ENCODE measurements at regions not wholly inside any gene's neighbourhood (a gene's known extent, or its start where the extent isn't known, plus 50 kb on each side); places are given as distances from the start of the nearest gene placed in this dataset.

GRCh38 chr6:91088976-91089375 lies 502.1 kb upstream of the MAP3K7 start:
- FAIRE-seq = no peak
- CTCF ChIA-PET (ENCODE audit: partially characterized antibody) = interaction anchor here (0.7 kb wide), 1 partner anchor 189 kb away, joined by 3 read pairs; no protein-coding TSS in a partner anchor
- TF ChIP-seq FOSL1 (IDR thresholded peaks at IDR 0.05; ENCODE audit: insufficient read depth, low read depth, low read length) (no peak), SIN3A (conservative IDR thresholded peaks at IDR 0.05 in 1 of 2, IDR thresholded peaks at IDR 0.05 in 1 of 2; ENCODE audit: low read depth in 1 of 2, low read length in 2 of 2) (no peak), POLR2A (IDR thresholded peaks at IDR 0.05; ENCODE audit: control extremely low read depth in 1 of 2, low read depth in 2 of 2, low read length in 2 of 2) (no peak), KDM4A (IDR thresholded peaks at IDR 0.05; ENCODE audit: low read depth, low read length, severe bottlenecking) (no peak), CREB1 (IDR thresholded peaks at IDR 0.05) (no peak), HDAC6 (IDR thresholded peaks at IDR 0.05; ENCODE audit: low read depth, low read length) (no peak), RBBP5 (IDR thresholded peaks at IDR 0.05; ENCODE audit: borderline replicate concordance, low read depth, low read length) (no peak), SP2 (IDR thresholded peaks at IDR 0.05; ENCODE audit: low read length) (no peak), NANOG (IDR thresholded peaks at IDR 0.05; ENCODE audit: insufficient read depth, low read depth, low read length, poor library complexity, severe bottlenecking) (no peak), CBX5 (IDR thresholded peaks at IDR 0.05; ENCODE audit: low read depth, low read length) (no peak), EP300 (IDR thresholded peaks at IDR 0.05; ENCODE audit: borderline replicate concordance in 1 of 2, low read depth in 2 of 2, low read length in 2 of 2) (no peak)
- TF ChIP-seq, protein P1, sequence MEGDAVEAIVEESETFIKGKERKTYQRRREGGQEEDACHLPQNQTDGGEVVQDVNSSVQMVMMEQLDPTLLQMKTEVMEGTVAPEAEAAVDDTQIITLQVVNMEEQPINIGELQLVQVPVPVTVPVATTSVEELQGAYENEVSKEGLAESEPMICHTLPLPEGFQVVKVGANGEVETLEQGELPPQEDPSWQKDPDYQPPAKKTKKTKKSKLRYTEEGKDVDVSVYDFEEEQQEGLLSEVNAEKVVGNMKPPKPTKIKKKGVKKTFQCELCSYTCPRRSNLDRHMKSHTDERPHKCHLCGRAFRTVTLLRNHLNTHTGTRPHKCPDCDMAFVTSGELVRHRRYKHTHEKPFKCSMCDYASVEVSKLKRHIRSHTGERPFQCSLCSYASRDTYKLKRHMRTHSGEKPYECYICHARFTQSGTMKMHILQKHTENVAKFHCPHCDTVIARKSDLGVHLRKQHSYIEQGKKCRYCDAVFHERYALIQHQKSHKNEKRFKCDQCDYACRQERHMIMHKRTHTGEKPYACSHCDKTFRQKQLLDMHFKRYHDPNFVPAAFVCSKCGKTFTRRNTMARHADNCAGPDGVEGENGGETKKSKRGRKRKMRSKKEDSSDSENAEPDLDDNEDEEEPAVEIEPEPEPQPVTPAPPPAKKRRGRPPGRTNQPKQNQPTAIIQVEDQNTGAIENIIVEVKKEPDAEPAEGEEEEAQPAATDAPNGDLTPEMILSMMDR (IDR thresholded peaks at IDR 0.05; ENCODE audit: control extremely low read depth in 1 of 3, insufficient read depth in 1 of 3, low read depth in 1 of 3, low read length in 3 of 3) = no peak

More at GRCh38 chr6:91088976-91089375, 502.1 kb upstream of the MAP3K7 start:
- Histone ChIP-seq H2AFZ (ENCODE audit: low read length) (no peak overlapping the region), H3K56ac (replicated peaks; ENCODE audit: insufficient read length, low read depth, low read length) (no peak overlapping the region), H2BK20ac (ENCODE audit: low read length) (0 out of 2 replicates have a peak overlapping the region, but pooled peaks have one; percentile 73), H3K27me3 (replicated peaks in 1 of 4; ENCODE audit: control insufficient read depth in 3 of 4, extremely low read depth in 1 of 4, insufficient read depth in 3 of 4, low read length in 3 of 4) (no peaks in the 10 kb centered on the region), H4K91ac (replicated peaks; ENCODE audit: insufficient read length, low read length) (no peak overlapping the region), H3K4ac (replicated peaks; ENCODE audit: insufficient read length, low read depth, low read length) (no peak overlapping the region), H3K18ac (ENCODE audit: extremely low read depth, low read length) (no peak overlapping the region; the same call in 1 of the 2 replicates), H3K23ac (ENCODE audit: insufficient read length) (no peak overlapping the region), H3K79me1 (ENCODE audit: low read depth, low read length) (no peaks in the 10 kb centered on the region), H2BK12ac (ENCODE audit: low read depth, low read length) (0 out of 2 replicates have a peak overlapping the region, but pooled peaks have one; percentile 18), H3K9ac (replicated peaks in 1 of 4; ENCODE audit: extremely low read depth in 1 of 4, low read depth in 3 of 4, low read length in 3 of 4) (no peak overlapping the region), H4K5ac (ENCODE audit: insufficient read length, low read depth, low read length) (no peak overlapping the region), H2BK120ac (replicated peaks; ENCODE audit: low read depth, low read length) (no peak overlapping the region), H4K8ac (ENCODE audit: extremely low read depth, insufficient read depth, low read length) (no peak overlapping the region), H3K79me2 (ENCODE audit: control insufficient read depth in 1 of 2, insufficient read depth in 2 of 2, low read length in 2 of 2) (no peaks in the 10 kb centered on the region), H2BK5ac (ENCODE audit: low read depth, low read length) (no peak overlapping the region), H3K14ac (ENCODE audit: insufficient read length) (no peak overlapping the region), H3K27ac (ENCODE audit: low read depth, low read length) (no peak overlapping the region), H2BK15ac (ENCODE audit: low read length) (no peak overlapping the region), H4K20me1 (replicated peaks in 1 of 2; ENCODE audit: control insufficient read depth in 1 of 2, insufficient read depth in 2 of 2, low read length in 2 of 2) (no peaks in the 10 kb centered on the region), H3K4me1 (replicated peaks in 1 of 4; ENCODE audit: control insufficient read depth in 3 of 4, insufficient read depth in 4 of 4, low read length in 3 of 4) (peaks cover 0 to 10% (median 8%) of the 10 kb centered on the region in 4 experiments; a peak in 4 of 7 replicates), H3K36me3 (ENCODE audit: control insufficient read depth in 2 of 4, insufficient read depth in 4 of 4, low read length in 3 of 4) (no peaks in the 10 kb centered on the region), H3K9me3 (ENCODE audit: insufficient read depth in 2 of 2, low read depth in 1 of 2, low read length in 1 of 2) (no peaks in the 10 kb centered on the region), H3K23me2 (ENCODE audit: low read depth, low read length) (no peaks in the 10 kb centered on the region), H3K4me2 (ENCODE audit: insufficient read depth in 1 of 2, low read depth in 2 of 2, low read length in 2 of 2) (no peak overlapping the region), H2AK5ac (ENCODE audit: low read depth, low read length) (peak overlapping the region; percentile 54; the same call in 1 of the 2 replicates), H3K4me3 (ENCODE audit: extremely low read depth in 1 of 4, insufficient read depth in 2 of 4, low read depth in 3 of 4, low read length in 4 of 4) (no peak overlapping the region)
- DNase-seq (ENCODE audit: low read depth in 1 of 2, low spot score in 2 of 2) = no peak
- POLR2A ChIA-PET (ENCODE audit: partially characterized antibody) = no interaction called here
- WGBS, 2 experiments (ENCODE audit: extremely low coverage in 1 of 2, insufficient coverage in 1 of 2, insufficient read length in 1 of 2, insufficient replicate concordance in 2 of 2, low coverage in 1 of 2, low lambda C conversion rate in 2 of 2, missing lambda C conversion rate in 1 of 2) = 91% methylated on average over 2 of the region's 2 CpGs; no CpG with 5 or more reads in 1 of the 2 experiments

Measured in H1 (cell line).